ENCODE measurements at regions not wholly inside any gene's neighbourhood (a gene's known extent, or its start where the extent isn't known, plus 50 kb on each side); places are given as distances from the start of the nearest gene placed in this dataset.

- TF ChIP-seq CTCF (conservative IDR thresholded peaks at IDR 0.05; ENCODE audit: low read depth, low read length), result no peak
- no peak for TF ChIP-seq EZH2 (IDR thresholded peaks at IDR 0.05; ENCODE audit: borderline replicate concordance, low read depth, low read length, poor library complexity, severe bottlenecking)
- Histone ChIP-seq H3K9me3 (ENCODE audit: low read depth, low read length, poor library complexity, severe bottlenecking) (no peaks in the 10 kb centered on the region), H3K36me3 (ENCODE audit: insufficient read depth, low read length, poor library complexity, severe bottlenecking) (no peaks in the 10 kb centered on the region), H3K27ac (ENCODE audit: low read depth, low read length, poor library complexity, severe bottlenecking) (no peak overlapping the region), H3K27me3 (replicated peaks; ENCODE audit: insufficient read depth, low read depth, low read length, poor library complexity) (no peaks in the 10 kb centered on the region), H3K4me1 (ENCODE audit: insufficient read depth, low read length, poor library complexity, severe bottlenecking) (no peaks in the 10 kb centered on the region), H3K4me3 (ENCODE audit: low read depth, low read length, poor library complexity, severe bottlenecking) (no peak overlapping the region)
- intact Hi-C loops (cut with micrococcal nuclease; ENCODE audit: unreplicated experiment), result no loop called here
- CTCF ChIA-PET, result no interaction called here
- DNase-seq (ENCODE audit: low spot score), result no peak
- BruUV-seq (replicated peaks), result no TSS peak
- POLR2A ChIA-PET (ENCODE audit: low non-redundant PET), result no interaction called here
These were observed 151.7 kb upstream of the MOCS2 start for GRCh38 chr5:53261245-53261644.

GRCh38 chr5:53262348-53262970 lies 152.9 kb upstream of the MOCS2 start:
- CTCF ChIA-PET, result interaction anchor here (0.6 to 0.7 kb wide), 6 partner anchors 12 to 969 kb away, joined by 3 to 5 read pairs (median 3); partner anchors contain the start of gene MOCS2
- POLR2A ChIA-PET (ENCODE audit: low non-redundant PET), result no interaction called here

GRCh38 chr5:53263151-53263550 lies 153.6 kb upstream of the MOCS2 start:
- intact Hi-C loops (cut with micrococcal nuclease; ENCODE audit: unreplicated experiment), result no loop called here
- Histone ChIP-seq H3K9me3 (ENCODE audit: low read depth, low read length, poor library complexity, severe bottlenecking) (no peaks in the 10 kb centered on the region), H3K4me1 (ENCODE audit: insufficient read depth, low read length, poor library complexity, severe bottlenecking) (no peaks in the 10 kb centered on the region), H3K36me3 (ENCODE audit: insufficient read depth, low read length, poor library complexity, severe bottlenecking) (no peaks in the 10 kb centered on the region), H3K27ac (ENCODE audit: low read depth, low read length, poor library complexity, severe bottlenecking) (no peak overlapping the region), H3K4me3 (ENCODE audit: low read depth, low read length, poor library complexity, severe bottlenecking) (no peak overlapping the region), H3K27me3 (replicated peaks; ENCODE audit: insufficient read depth, low read depth, low read length, poor library complexity) (no peaks in the 10 kb centered on the region)
- no TSS peak for BruUV-seq (replicated peaks)
- TF ChIP-seq CTCF (conservative IDR thresholded peaks at IDR 0.05; ENCODE audit: low read depth, low read length), result no peak
- no peak for TF ChIP-seq EZH2 (IDR thresholded peaks at IDR 0.05; ENCODE audit: borderline replicate concordance, low read depth, low read length, poor library complexity, severe bottlenecking)
- ChIA-PET CTCF (no interaction called here), POLR2A (ENCODE audit: low non-redundant PET) (no interaction called here)
- DNase-seq (ENCODE audit: low spot score), result no peak

More at GRCh38 chr5:53262348-53262970, 152.9 kb upstream of the MOCS2 start:
- Histone ChIP-seq H3K27ac (ENCODE audit: low read depth, low read length, poor library complexity, severe bottlenecking) (no peak overlapping the region), H3K4me3 (ENCODE audit: low read depth, low read length, poor library complexity, severe bottlenecking) (no peak overlapping the region), H3K36me3 (ENCODE audit: insufficient read depth, low read length, poor library complexity, severe bottlenecking) (no peaks in the 10 kb centered on the region), H3K4me1 (ENCODE audit: insufficient read depth, low read length, poor library complexity, severe bottlenecking) (no peaks in the 10 kb centered on the region), H3K9me3 (ENCODE audit: low read depth, low read length, poor library complexity, severe bottlenecking) (no peaks in the 10 kb centered on the region), H3K27me3 (replicated peaks; ENCODE audit: insufficient read depth, low read depth, low read length, poor library complexity) (no peaks in the 10 kb centered on the region)
- no TSS peak for BruUV-seq (replicated peaks)
- TF ChIP-seq EZH2 (IDR thresholded peaks at IDR 0.05; ENCODE audit: borderline replicate concordance, low read depth, low read length, poor library complexity, severe bottlenecking), result no peak
- peak; percentile 53 for TF ChIP-seq CTCF (conservative IDR thresholded peaks at IDR 0.05; ENCODE audit: low read depth, low read length)
- DNase-seq (ENCODE audit: low spot score), result peak; percentile 16
- intact Hi-C loops (cut with micrococcal nuclease; ENCODE audit: unreplicated experiment), result loop anchor here (1.0 kb wide), 1 partner anchor 967 kb away; no protein-coding TSS in a partner anchor
